WTC11 (cell line): ENCODE measurements at regions not wholly inside any gene's neighbourhood (a gene's known extent, or its start where the extent isn't known, plus 50 kb on each side); places are given as distances from the start of the nearest gene placed in this dataset.
"Not testable (repeated sequence)": the region's sequence is repeated elsewhere in the genome, so short reads cannot be mapped to it uniquely, and the experiment has no call there.

Source experiments
- ATAC-seq: fragments of 200-7000 bp; cut with Tn5 transposase; 2 replicates; pipeline ENCODE4 v1.10.0; 2021; ENCODE audit warnings: mild to moderate bottlenecking, moderate library complexity
- CTCF ChIA-PET: fragments of 300-600 bp; sonication (Branson Sonifier 250); formaldehyde crosslinking; loops from one replicate; lab custom pipeline; 2021; ENCODE audit warnings: antibody characterized with exemption; lab: Charles Lee
- POLR2A ChIA-PET: fragments of 350-600 bp; sonication (Branson Sonifier 250); formaldehyde crosslinking; loops from one replicate; lab custom pipeline; 2021; ENCODE audit warnings: antibody characterized with exemption; lab: Charles Lee
- DNase-seq: peaks from one replicate; pipeline ENCODE4 v3.0.0; 2021; ENCODE audit warnings: low spot score
- H3K27ac Mint-ChIP-seq: 2 replicates; pipeline ENCODE4 v1.8.0; 2021; ENCODE audit warnings: mixed read lengths
- H3K27me3 Mint-ChIP-seq: 2 replicates; pipeline ENCODE4 v1.8.0; 2021; ENCODE audit warnings: low read depth, mild to moderate bottlenecking, moderate library complexity, mixed read lengths
- H3K36me3 Mint-ChIP-seq: 2 replicates; pipeline ENCODE4 v1.8.0; 2021; ENCODE audit warnings: mixed read lengths
- H3K4me1 Mint-ChIP-seq: 2 replicates; pipeline ENCODE4 v1.8.0; 2022; ENCODE audit warnings: mixed read lengths
- H3K4me3 Mint-ChIP-seq: 2 replicates; pipeline ENCODE4 v1.8.0; 2021; ENCODE audit warnings: mild to moderate bottlenecking, moderate library complexity, mixed read lengths
- H3K9me3 Mint-ChIP-seq: 2 replicates; pipeline ENCODE4 v1.8.0; 2021; ENCODE audit warnings: mixed read lengths
- AFF4 ChIP-seq: sonication (generic); formaldehyde crosslinking; IDR thresholded peaks from 2 replicates; pipeline ENCODE4 v1.8.1; 2023; ENCODE audit warnings: mild to moderate bottlenecking, missing genetic modification reagents, borderline replicate concordance
- ATF1 ChIP-seq: sonication (generic); formaldehyde crosslinking; IDR thresholded peaks from 2 replicates; pipeline ENCODE4 v1.8.1; 2023; ENCODE audit warnings: mild to moderate bottlenecking, moderate library complexity, missing genetic modification reagents
- CBFB ChIP-seq: sonication (generic); formaldehyde crosslinking; IDR thresholded peaks from 2 replicates; pipeline ENCODE4 v1.8.1; 2022; ENCODE audit warnings: mild to moderate bottlenecking, low read depth, missing genetic modification reagents
- CREM ChIP-seq: sonication (generic); formaldehyde crosslinking; IDR thresholded peaks from 2 replicates; pipeline ENCODE4 v1.8.1; 2022; ENCODE audit warnings: mild to moderate bottlenecking, missing genetic modification reagents, moderate library complexity
- EMX1 ChIP-seq: fragments of 250-450 bp; sonication (Bioruptor Pico); IDR thresholded peaks from 2 replicates; pipeline ENCODE4 v1.8.0; 2021; ENCODE audit warnings: mild to moderate bottlenecking
- FOXK1 ChIP-seq: sonication (generic); formaldehyde crosslinking; IDR thresholded peaks from 2 replicates; pipeline ENCODE4 v1.8.0; 2022; ENCODE audit warnings: mild to moderate bottlenecking, moderate library complexity, missing genetic modification reagents
- FOXP4 ChIP-seq: sonication (generic); formaldehyde crosslinking; IDR thresholded peaks from 2 replicates; pipeline ENCODE4 v1.8.0; 2022; ENCODE audit warnings: mild to moderate bottlenecking, missing genetic modification reagents
- GRHL2 ChIP-seq: fragments of 250-450 bp; sonication (Bioruptor Pico); IDR thresholded peaks from 2 replicates; pipeline ENCODE4 v1.8.0; 2022; ENCODE audit warnings: mild to moderate bottlenecking, moderate library complexity; ENCODE audit not compliant: insufficient replicate concordance, severe bottlenecking
- IRF1 ChIP-seq: sonication (generic); formaldehyde crosslinking; IDR thresholded peaks from 2 replicates; pipeline ENCODE4 v1.8.0; 2023; ENCODE audit warnings: missing genetic modification reagents
- SMAD3 ChIP-seq: sonication (generic); formaldehyde crosslinking; IDR thresholded peaks from 2 replicates; pipeline ENCODE4 v1.8.0; 2022; ENCODE audit warnings: missing genetic modification reagents, mild to moderate bottlenecking, borderline replicate concordance
- ZNF219 ChIP-seq: sonication (generic); formaldehyde crosslinking; IDR thresholded peaks from 2 replicates; pipeline ENCODE4 v1.8.0; 2023; ENCODE audit warnings: missing genetic modification reagents, mild to moderate bottlenecking, borderline replicate concordance
- ZNF416 ChIP-seq: fragments of 250-450 bp; sonication (Bioruptor Pico); IDR thresholded peaks from 2 replicates; pipeline ENCODE4 v1.9.0; 2021; ENCODE audit warnings: mild to moderate bottlenecking, inconsistent platforms
- TF ChIP-seq, protein P1 (sequence below): sonication (generic); formaldehyde crosslinking; IDR thresholded peaks from 2 replicates; pipeline ENCODE4 v1.8.0; 2023; ENCODE audit warnings: missing genetic modification reagents, mild to moderate bottlenecking, borderline replicate concordance
- TF ChIP-seq, protein P2 (sequence below): fragments of 200-600 bp; IDR thresholded peaks from 2 replicates; pipeline ENCODE4 v1.8.0; 2022; ENCODE audit warnings: antibody characterized with exemption
- TF ChIP-seq, protein P3 (sequence below): sonication (generic); formaldehyde crosslinking; IDR thresholded peaks from 2 replicates; pipeline ENCODE4 v1.8.1; 2022; ENCODE audit warnings: low read depth, missing genetic modification reagents, borderline replicate concordance

DNA sequence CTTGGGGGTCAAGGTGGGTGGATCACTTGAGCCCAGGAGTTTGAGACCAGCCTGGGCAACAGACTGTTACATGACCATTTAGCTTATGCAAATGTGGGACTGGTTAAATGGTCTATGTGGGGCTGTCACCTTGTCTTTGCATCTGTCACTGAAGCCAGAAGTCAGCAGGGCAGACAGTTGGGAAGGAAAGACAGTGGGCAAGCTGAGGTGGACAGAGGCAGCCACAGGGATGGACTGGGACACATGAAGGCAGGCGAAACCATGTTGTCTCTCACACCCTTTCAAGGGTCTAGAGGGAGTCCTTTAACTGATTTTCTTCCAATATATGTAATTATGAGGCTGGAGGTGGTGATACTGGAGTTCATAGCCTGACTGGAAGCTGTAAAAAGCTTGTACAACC is 426.4 kb downstream of the TMEM121 start (continued):
- TF ChIP-seq FOXP4 (CRISPR knock-in tag), result no peak
- no peak for TF ChIP-seq ATF1 (CRISPR knock-in tag)
- no peak for TF ChIP-seq FOXK1 (CRISPR knock-in tag)

DNA sequence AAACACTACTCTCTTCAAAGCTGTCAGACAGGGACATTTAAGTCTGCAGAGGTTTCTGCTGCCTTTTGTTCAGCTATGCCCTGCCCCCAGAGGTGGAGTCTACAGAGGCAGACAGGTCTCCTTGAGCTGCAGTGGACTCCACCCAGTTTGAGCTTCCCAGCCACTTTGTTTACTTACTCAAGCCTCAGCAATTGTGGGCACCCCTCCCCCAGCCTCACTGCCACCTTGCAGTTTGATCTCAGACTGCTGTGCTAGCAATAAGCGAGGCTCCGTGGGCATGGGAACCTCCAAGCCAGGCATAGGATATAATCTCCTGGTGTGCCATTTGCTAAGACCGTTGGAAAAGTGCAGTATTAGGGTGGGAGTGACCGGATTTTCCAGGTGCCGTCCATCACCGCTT is 435.2 kb downstream of the TMEM121 start:
- peaks cover 72% of the 10 kb centered on the region for H3K36me3 Mint-ChIP-seq
- ATAC-seq, CTCF ChIA-PET, H3K4me3 Mint-ChIP-seq, POLR2A ChIA-PET, H3K4me1 Mint-ChIP-seq, DNase-seq, H3K27ac Mint-ChIP-seq: not testable (repeated sequence)
- H3K9me3 Mint-ChIP-seq, result peaks cover 77% of the 10 kb centered on the region
- peaks cover 19% of the 10 kb centered on the region; the same call in 1 of the 2 replicates for H3K27me3 Mint-ChIP-seq

DNA sequence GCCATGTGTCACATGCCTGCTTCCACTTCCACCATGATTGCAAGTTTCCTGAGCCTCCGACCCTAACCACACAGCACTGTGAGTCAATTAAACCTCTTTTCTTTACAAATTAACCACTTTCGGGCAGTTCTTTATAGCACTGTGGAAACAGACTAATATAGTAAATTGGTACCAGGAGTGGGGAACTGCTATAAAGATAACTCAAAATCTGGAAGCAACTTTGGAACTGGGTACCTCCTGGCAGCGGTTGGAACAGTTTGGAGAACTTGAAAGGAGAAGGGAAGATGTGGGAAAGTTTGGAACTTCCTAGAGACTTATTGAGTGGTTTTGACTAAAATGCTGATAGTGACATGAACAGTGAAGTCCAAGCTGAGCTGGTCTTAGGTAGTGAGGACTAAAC is 436.1 kb downstream of the TMEM121 start:
- Mint-ChIP-seq H3K36me3 (peaks cover 77% of the 10 kb centered on the region), H3K27me3 (peaks cover 17% of the 10 kb centered on the region; the same call in 1 of the 2 replicates), H3K4me3 (no peak overlapping the region), H3K9me3 (peaks cover 81% of the 10 kb centered on the region), H3K4me1 (no peaks in the 10 kb centered on the region), H3K27ac (no peak overlapping the region)
- DNase-seq (no peak), ATAC-seq (no peak)
- TF ChIP-seq, protein P1, sequence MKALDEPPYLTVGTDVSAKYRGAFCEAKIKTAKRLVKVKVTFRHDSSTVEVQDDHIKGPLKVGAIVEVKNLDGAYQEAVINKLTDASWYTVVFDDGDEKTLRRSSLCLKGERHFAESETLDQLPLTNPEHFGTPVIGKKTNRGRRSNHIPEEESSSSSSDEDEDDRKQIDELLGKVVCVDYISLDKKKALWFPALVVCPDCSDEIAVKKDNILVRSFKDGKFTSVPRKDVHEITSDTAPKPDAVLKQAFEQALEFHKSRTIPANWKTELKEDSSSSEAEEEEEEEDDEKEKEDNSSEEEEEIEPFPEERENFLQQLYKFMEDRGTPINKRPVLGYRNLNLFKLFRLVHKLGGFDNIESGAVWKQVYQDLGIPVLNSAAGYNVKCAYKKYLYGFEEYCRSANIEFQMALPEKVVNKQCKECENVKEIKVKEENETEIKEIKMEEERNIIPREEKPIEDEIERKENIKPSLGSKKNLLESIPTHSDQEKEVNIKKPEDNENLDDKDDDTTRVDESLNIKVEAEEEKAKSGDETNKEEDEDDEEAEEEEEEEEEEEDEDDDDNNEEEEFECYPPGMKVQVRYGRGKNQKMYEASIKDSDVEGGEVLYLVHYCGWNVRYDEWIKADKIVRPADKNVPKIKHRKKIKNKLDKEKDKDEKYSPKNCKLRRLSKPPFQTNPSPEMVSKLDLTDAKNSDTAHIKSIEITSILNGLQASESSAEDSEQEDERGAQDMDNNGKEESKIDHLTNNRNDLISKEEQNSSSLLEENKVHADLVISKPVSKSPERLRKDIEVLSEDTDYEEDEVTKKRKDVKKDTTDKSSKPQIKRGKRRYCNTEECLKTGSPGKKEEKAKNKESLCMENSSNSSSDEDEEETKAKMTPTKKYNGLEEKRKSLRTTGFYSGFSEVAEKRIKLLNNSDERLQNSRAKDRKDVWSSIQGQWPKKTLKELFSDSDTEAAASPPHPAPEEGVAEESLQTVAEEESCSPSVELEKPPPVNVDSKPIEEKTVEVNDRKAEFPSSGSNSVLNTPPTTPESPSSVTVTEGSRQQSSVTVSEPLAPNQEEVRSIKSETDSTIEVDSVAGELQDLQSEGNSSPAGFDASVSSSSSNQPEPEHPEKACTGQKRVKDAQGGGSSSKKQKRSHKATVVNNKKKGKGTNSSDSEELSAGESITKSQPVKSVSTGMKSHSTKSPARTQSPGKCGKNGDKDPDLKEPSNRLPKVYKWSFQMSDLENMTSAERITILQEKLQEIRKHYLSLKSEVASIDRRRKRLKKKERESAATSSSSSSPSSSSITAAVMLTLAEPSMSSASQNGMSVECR (CRISPR knock-in tag), result no peak
- TF ChIP-seq, protein P2, sequence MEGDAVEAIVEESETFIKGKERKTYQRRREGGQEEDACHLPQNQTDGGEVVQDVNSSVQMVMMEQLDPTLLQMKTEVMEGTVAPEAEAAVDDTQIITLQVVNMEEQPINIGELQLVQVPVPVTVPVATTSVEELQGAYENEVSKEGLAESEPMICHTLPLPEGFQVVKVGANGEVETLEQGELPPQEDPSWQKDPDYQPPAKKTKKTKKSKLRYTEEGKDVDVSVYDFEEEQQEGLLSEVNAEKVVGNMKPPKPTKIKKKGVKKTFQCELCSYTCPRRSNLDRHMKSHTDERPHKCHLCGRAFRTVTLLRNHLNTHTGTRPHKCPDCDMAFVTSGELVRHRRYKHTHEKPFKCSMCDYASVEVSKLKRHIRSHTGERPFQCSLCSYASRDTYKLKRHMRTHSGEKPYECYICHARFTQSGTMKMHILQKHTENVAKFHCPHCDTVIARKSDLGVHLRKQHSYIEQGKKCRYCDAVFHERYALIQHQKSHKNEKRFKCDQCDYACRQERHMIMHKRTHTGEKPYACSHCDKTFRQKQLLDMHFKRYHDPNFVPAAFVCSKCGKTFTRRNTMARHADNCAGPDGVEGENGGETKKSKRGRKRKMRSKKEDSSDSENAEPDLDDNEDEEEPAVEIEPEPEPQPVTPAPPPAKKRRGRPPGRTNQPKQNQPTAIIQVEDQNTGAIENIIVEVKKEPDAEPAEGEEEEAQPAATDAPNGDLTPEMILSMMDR, result no peak
- ChIA-PET CTCF (no interaction called here), POLR2A (no interaction called here)

DNA sequence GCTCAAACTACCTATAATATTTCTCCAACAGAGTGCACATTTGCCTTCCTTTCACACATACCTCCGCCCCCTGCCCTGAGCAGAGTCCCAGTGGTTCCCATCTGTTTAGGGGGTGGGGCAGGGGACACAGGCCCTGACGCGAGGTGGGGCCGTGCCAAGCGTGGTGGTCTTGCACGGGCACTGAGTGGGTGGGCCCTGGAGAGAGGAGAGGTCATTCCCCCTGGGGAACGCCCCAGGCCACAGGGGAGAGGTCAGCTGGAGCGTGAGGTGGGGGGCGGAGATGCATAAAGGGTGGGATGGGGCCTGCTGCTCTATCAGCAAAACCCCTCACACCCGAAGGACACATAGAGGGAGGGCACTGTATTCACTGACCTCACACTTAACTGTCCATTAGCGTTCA is 441.9 kb downstream of the TMEM121 start:
- no peak overlapping the region for H3K27ac Mint-ChIP-seq
- H3K9me3 Mint-ChIP-seq, result peaks cover 93% of the 10 kb centered on the region
- POLR2A ChIA-PET, result no interaction called here
- DNase-seq, result no peak
- peaks cover 14% of the 10 kb centered on the region; the same call in 1 of the 2 replicates for H3K27me3 Mint-ChIP-seq
- no peak overlapping the region for H3K4me3 Mint-ChIP-seq
- no peaks in the 10 kb centered on the region for H3K4me1 Mint-ChIP-seq
- ATAC-seq, result no peak
- CTCF ChIA-PET, result no interaction called here
- peaks cover 84% of the 10 kb centered on the region for H3K36me3 Mint-ChIP-seq
- TF ChIP-seq SMAD3 (no peak), GRHL2 (CRISPR knock-in tag) (no peak), ZNF219 (CRISPR knock-in tag) (no peak), ATF1 (CRISPR knock-in tag) (no peak), EMX1 (CRISPR knock-in tag) (no peak), IRF1 (no peak), AFF4 (CRISPR knock-in tag) (no peak), ZNF416 (CRISPR knock-in tag) (no peak), CREM (CRISPR knock-in tag) (no peak), CBFB (no peak)
- TF ChIP-seq, protein P3, sequence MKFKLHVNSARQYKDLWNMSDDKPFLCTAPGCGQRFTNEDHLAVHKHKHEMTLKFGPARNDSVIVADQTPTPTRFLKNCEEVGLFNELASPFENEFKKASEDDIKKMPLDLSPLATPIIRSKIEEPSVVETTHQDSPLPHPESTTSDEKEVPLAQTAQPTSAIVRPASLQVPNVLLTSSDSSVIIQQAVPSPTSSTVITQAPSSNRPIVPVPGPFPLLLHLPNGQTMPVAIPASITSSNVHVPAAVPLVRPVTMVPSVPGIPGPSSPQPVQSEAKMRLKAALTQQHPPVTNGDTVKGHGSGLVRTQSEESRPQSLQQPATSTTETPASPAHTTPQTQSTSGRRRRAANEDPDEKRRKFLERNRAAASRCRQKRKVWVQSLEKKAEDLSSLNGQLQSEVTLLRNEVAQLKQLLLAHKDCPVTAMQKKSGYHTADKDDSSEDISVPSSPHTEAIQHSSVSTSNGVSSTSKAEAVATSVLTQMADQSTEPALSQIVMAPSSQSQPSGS (CRISPR knock-in tag), result no peak
